DMS114 treated with DMSO at 0.1 percent for 48 hours (cell line): ENCODE measurements at regions not wholly inside any gene's neighbourhood (a gene's known extent, or its start where the extent isn't known, plus 50 kb on each side); places are given as distances from the start of the nearest gene placed in this dataset.
A peak's percentile ranks its signal among the peaks of the same experiment; 100 is the strongest.
"Not testable (repeated sequence)": the region's sequence is repeated elsewhere in the genome, so short reads cannot be mapped to it uniquely, and the experiment has no call there.

Experiments
- DNase-seq: peaks from one replicate; lab custom pipeline; 2025; ENCODE audit not compliant: unreplicated experiment; lab: John Stamatoyannopoulos, UW

GRCh38 chr2:16765356-16765755 is 99.7 kb upstream of the CYRIA start:
- no peak for DNase-seq

- DNase-seq: no peak
Measured at GRCh38 chr2:16764487-16764886, 98.9 kb upstream of the CYRIA start.

GRCh38 chr2:16763493-16763899 is 97.9 kb upstream of the CYRIA start:
- DNase-seq: no peak

- DNase-seq: no peak
Measured at GRCh38 chr2:16763056-16763455, 97.4 kb upstream of the CYRIA start.

GRCh38 chr2:16760426-16760825 is 94.8 kb upstream of the CYRIA start:
- DNase-seq: no peak

- DNase-seq: peak; percentile 28
Measured at GRCh38 chr2:16756831-16757644, 91.4 kb upstream of the CYRIA start.

- no peak for DNase-seq
Measured at GRCh38 chr2:16755442-16755841, 89.8 kb upstream of the CYRIA start.

GRCh38 chr2:16753025-16753424 is 87.4 kb upstream of the CYRIA start:
- not testable (repeated sequence) for DNase-seq

GRCh38 chr2:16750925-16751214 is 85.2 kb upstream of the CYRIA start:
- DNase-seq: not testable (repeated sequence)

GRCh38 chr2:16750175-16750924 is 84.7 kb upstream of the CYRIA start:
- no peak for DNase-seq

- not testable (repeated sequence) for DNase-seq
Measured at GRCh38 chr2:16748511-16749266, 83.1 kb upstream of the CYRIA start.

- DNase-seq: no peak
Measured at GRCh38 chr2:16747689-16748088, 82.1 kb upstream of the CYRIA start.

GRCh38 chr2:16747257-16747656 is 81.6 kb upstream of the CYRIA start:
- no peak for DNase-seq

- DNase-seq: no peak
Measured at GRCh38 chr2:16746833-16747232, 81.2 kb upstream of the CYRIA start.

- no peak for DNase-seq
Measured at GRCh38 chr2:16746329-16746728, 80.7 kb upstream of the CYRIA start.

GRCh38 chr2:16745466-16745865 is 79.8 kb upstream of the CYRIA start:
- DNase-seq: no peak

GRCh38 chr2:16744521-16744920 is 78.9 kb upstream of the CYRIA start:
- no peak for DNase-seq

- no peak for DNase-seq
Measured at GRCh38 chr2:16742026-16742425, 76.4 kb upstream of the CYRIA start.

- no peak for DNase-seq
Measured at GRCh38 chr2:16741498-16741897, 75.9 kb upstream of the CYRIA start.

GRCh38 chr2:16739778-16740581 is 74.3 kb upstream of the CYRIA start:
- DNase-seq: no peak
